ENCODE measurements at regions not wholly inside any gene's neighbourhood (a gene's known extent, or its start where the extent isn't known, plus 50 kb on each side); places are given as distances from the start of the nearest gene placed in this dataset.
A peak's percentile ranks its signal among the peaks of the same experiment; 100 is the strongest.

- DNase-seq = no peak
- intact Hi-C loops (cut with DNase I) = loop anchor here in 1 of 10 donors (10.0 kb wide), 2 partner anchors 319 to 399 kb away; no protein-coding TSS in a partner anchor
- no peak overlapping the region for H3K27ac ChIP-seq
- no peaks in the 10 kb centered on the region for H3K4me1 ChIP-seq
- no peaks in the 10 kb centered on the region for H3K27me3 ChIP-seq
- no peaks in the 10 kb centered on the region for H3K9me3 ChIP-seq
- ATAC-seq = no peak
- WGBS, 4 donors = 82 to 85% (median 83%) methylated on average over 16 of the region's 16 CpGs
- no peak for TF ChIP-seq POLR2A (IDR thresholded peaks at IDR 0.05)
- TF ChIP-seq, protein P1, sequence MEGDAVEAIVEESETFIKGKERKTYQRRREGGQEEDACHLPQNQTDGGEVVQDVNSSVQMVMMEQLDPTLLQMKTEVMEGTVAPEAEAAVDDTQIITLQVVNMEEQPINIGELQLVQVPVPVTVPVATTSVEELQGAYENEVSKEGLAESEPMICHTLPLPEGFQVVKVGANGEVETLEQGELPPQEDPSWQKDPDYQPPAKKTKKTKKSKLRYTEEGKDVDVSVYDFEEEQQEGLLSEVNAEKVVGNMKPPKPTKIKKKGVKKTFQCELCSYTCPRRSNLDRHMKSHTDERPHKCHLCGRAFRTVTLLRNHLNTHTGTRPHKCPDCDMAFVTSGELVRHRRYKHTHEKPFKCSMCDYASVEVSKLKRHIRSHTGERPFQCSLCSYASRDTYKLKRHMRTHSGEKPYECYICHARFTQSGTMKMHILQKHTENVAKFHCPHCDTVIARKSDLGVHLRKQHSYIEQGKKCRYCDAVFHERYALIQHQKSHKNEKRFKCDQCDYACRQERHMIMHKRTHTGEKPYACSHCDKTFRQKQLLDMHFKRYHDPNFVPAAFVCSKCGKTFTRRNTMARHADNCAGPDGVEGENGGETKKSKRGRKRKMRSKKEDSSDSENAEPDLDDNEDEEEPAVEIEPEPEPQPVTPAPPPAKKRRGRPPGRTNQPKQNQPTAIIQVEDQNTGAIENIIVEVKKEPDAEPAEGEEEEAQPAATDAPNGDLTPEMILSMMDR (IDR thresholded peaks at IDR 0.05) = no peak
- no peaks in the 10 kb centered on the region for H3K36me3 ChIP-seq
- H3K4me3 ChIP-seq = no peak overlapping the region
Measured at GRCh38 chr18:27785815-27786471, 391.0 kb downstream of the CDH2 start.

- H3K4me1 ChIP-seq = no peaks in the 10 kb centered on the region
- no peaks in the 10 kb centered on the region for H3K27me3 ChIP-seq
- H3K27ac ChIP-seq = no peak overlapping the region
- ATAC-seq = no peak
- no peaks in the 10 kb centered on the region for H3K9me3 ChIP-seq
- 86 to 94% (median 91%) methylated on average over 4 of the region's 4 CpGs for WGBS, 4 donors
- no peak overlapping the region for H3K4me3 ChIP-seq
- TF ChIP-seq POLR2A (IDR thresholded peaks at IDR 0.05) = no peak
- TF ChIP-seq, protein P1 (IDR thresholded peaks at IDR 0.05) = no peak
- intact Hi-C loops (cut with DNase I) = loop anchor here in 1 of 10 donors (10.0 kb wide), 2 partner anchors 325 to 405 kb away; no protein-coding TSS in a partner anchor
- no peak for DNase-seq
- H3K36me3 ChIP-seq = no peaks in the 10 kb centered on the region
Measured at GRCh38 chr18:27780061-27780745, 396.7 kb downstream of the CDH2 start.

DNA sequence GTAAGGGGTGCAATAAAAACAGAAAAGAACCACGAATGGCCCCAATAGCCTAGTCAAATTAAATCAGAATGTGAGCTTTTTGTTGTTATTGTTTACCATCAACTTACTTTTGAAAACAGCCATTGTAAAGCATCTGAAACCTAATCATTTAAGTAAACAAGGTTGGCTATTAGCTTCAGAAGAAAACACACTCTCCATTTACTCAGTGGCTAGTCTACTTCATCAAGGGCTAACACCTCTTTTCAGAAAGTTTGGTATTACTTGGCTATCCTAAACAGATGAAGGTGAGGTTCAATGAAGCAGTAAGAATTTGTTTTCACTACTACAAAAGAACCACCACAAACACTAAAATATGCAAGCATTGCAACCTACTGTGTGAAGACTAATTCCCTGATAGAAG, 398.0 kb downstream of the CDH2 start:
- no peaks in the 10 kb centered on the region for H3K36me3 ChIP-seq
- H3K9me3 ChIP-seq = no peaks in the 10 kb centered on the region
- intact Hi-C loops (cut with DNase I) = loop anchor here in 3 of 10 donors (5.0 to 10.0 kb wide), 2 partner anchors 383 to 406 kb away; no protein-coding TSS in a partner anchor
- TF ChIP-seq POLR2A (IDR thresholded peaks at IDR 0.05) = no peak
- TF ChIP-seq, protein P1 (IDR thresholded peaks at IDR 0.05) = no peak
- 16 to 25% (median 18%) methylated on average over 1 of the region's 1 CpG for WGBS, 4 donors
- no peaks in the 10 kb centered on the region for H3K27me3 ChIP-seq
- no peak for DNase-seq
- H3K27ac ChIP-seq = no peak overlapping the region
- ATAC-seq = no peak
- H3K4me3 ChIP-seq = no peak overlapping the region
- no peaks in the 10 kb centered on the region for H3K4me1 ChIP-seq

- TF ChIP-seq, protein P1 (IDR thresholded peaks at IDR 0.05) = peak; percentile 16 to 60 (median 46)
- TF ChIP-seq POLR2A (IDR thresholded peaks at IDR 0.05) = no peak
- DNase-seq (no peak), ATAC-seq (peak in 3 of 4 donors; percentile 72 to 75 (median 72))
- H3K4me3 ChIP-seq = no peak overlapping the region
- 0 to 4% (median 2%) methylated on average over 2 of the region's 2 CpGs for WGBS, 4 donors
- no peaks in the 10 kb centered on the region for H3K27me3 ChIP-seq
- H3K27ac ChIP-seq = no peak overlapping the region
- H3K36me3 ChIP-seq = no peaks in the 10 kb centered on the region
- H3K9me3 ChIP-seq = no peaks in the 10 kb centered on the region
- no peaks in the 10 kb centered on the region for H3K4me1 ChIP-seq
- intact Hi-C loops (cut with DNase I) = loop anchor here in 3 of 10 donors (5.0 to 10.0 kb wide), 2 partner anchors 384 to 406 kb away; no protein-coding TSS in a partner anchor
Measured at GRCh38 chr18:27778441-27778840, 398.5 kb downstream of the CDH2 start.
